CD4-positive, CD25-positive, alpha-beta regulatory T cell (primary cell): ENCODE measurements at regions not wholly inside any gene's neighbourhood (a gene's known extent, or its start where the extent isn't known, plus 50 kb on each side); places are given as distances from the start of the nearest gene placed in this dataset.
A peak's percentile ranks its signal among the peaks of the same experiment; 100 is the strongest.
"Not testable (repeated sequence)": the region's sequence is repeated elsewhere in the genome, so short reads cannot be mapped to it uniquely, and the experiment has no call there.

ENCODE experiments used
- ATAC-seq, 2 donors: fragments of 150-1000 bp; cut with Tn5 transposase; one replicate each; pipeline ENCODE4 v1.10.0; 2021; ENCODE audit warnings: low read depth in 2 of 2, moderate number of reproducible peaks in 2 of 2, moderate library complexity in 1 of 2
- DNase-seq, 3 donors: peaks; one replicate each; pipeline versions ENCODE4 v3.0.0 to v3.0.0-alpha.2; 2012 to 2022; ENCODE audit warnings: mixed read lengths in 1 of 3
- H3K27ac ChIP-seq: one replicate; pipeline ENCODE4 v1.7.0; 2013; ENCODE audit warnings: mild to moderate bottlenecking, low read length; ENCODE audit not compliant: insufficient read depth, poor library complexity, severe bottlenecking
- H3K27me3 ChIP-seq: one replicate; pipeline ENCODE4 v1.7.0; 2013; ENCODE audit warnings: low read length; ENCODE audit not compliant: control insufficient read depth, insufficient read depth
- H3K36me3 ChIP-seq: one replicate; pipeline ENCODE4 v1.7.0; 2013; ENCODE audit warnings: mild to moderate bottlenecking, low read length, moderate library complexity; ENCODE audit not compliant: control insufficient read depth, insufficient read depth
- H3K4me1 ChIP-seq: 2 replicates; pipeline ENCODE4 v1.7.0; 2013; ENCODE audit warnings: mild to moderate bottlenecking, low read length; ENCODE audit not compliant: insufficient read depth, control insufficient read depth, poor library complexity, severe bottlenecking
- H3K4me3 ChIP-seq: one replicate; pipeline ENCODE4 v1.7.0; 2013; ENCODE audit warnings: low read depth, mild to moderate bottlenecking, low read length, moderate library complexity
- H3K9me3 ChIP-seq, 2 experiments: 1 replicate in 1 of 2; 2 replicates in 1 of 2; pipeline ENCODE4 v1.7.0; 2013; ENCODE audit warnings: low read length in 2 of 2, mild to moderate bottlenecking in 1 of 2, moderate library complexity in 1 of 2; ENCODE audit not compliant: control insufficient read depth in 2 of 2
- H3K27ac Mint-ChIP-seq, 3 donors: one replicate each; pipeline ENCODE4 v1.8.0; 2020 to 2022; ENCODE audit warnings: mild to moderate bottlenecking in 3 of 3, mixed read lengths in 3 of 3, moderate library complexity in 2 of 3
- H3K27me3 Mint-ChIP-seq: one replicate; pipeline ENCODE4 v1.8.0; 2022; ENCODE audit warnings: mild to moderate bottlenecking, mixed read lengths
- H3K36me3 Mint-ChIP-seq: one replicate; pipeline ENCODE4 v1.8.0; 2020; ENCODE audit warnings: mixed read lengths
- H3K4me1 Mint-ChIP-seq, 4 donors: one replicate each; pipeline ENCODE4 v1.8.0; 2020 to 2022; ENCODE audit warnings: mixed read lengths in 4 of 4, mild to moderate bottlenecking in 1 of 4
- H3K4me3 Mint-ChIP-seq, 4 donors: one replicate each; pipeline ENCODE4 v1.8.0; 2020 to 2022; ENCODE audit warnings: mild to moderate bottlenecking in 4 of 4, mixed read lengths in 4 of 4, moderate library complexity in 3 of 4
- H3K9me3 Mint-ChIP-seq, 7 donors: one replicate each; pipeline ENCODE4 v1.8.0; 2020 to 2022; ENCODE audit warnings: mixed read lengths in 7 of 7, mild to moderate bottlenecking in 3 of 7, moderate library complexity in 2 of 7

DNA sequence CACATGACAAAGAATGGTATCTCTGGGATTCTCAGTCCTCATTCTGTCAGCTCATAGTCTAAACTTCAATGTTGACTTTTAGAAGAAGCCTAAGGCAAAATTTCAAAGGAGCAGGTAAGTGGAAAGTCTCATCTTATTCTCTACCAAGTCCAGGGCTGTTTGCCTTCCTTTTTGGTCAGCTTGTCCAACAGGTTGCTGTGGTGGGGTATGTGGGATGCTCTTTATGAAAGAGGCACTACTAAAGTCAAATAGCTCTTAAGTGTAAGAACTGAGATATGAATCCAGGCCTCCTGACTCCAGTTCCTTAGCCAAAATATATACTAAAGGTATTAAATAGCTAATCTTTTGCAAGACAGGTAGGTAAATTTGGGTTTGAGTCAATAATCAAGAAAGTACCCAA is 540.6 kb upstream of the SPRY2 start:
- H3K9me3 ChIP-seq: peaks cover 0 to 6% of the 10 kb centered on the region in 2 experiments
- Mint-ChIP-seq H3K27me3 (no peaks in the 10 kb centered on the region), H3K36me3 (no peaks in the 10 kb centered on the region), H3K4me3 (no peak overlapping the region), H3K27ac (no peak overlapping the region), H3K4me1 (no peaks in the 10 kb centered on the region), H3K9me3 (peaks cover 0 to 19% (median 5%) of the 10 kb centered on the region in 7 donors)
- H3K27me3 ChIP-seq: no peaks in the 10 kb centered on the region
- H3K36me3 ChIP-seq: no peaks in the 10 kb centered on the region
- no peak overlapping the region for H3K4me3 ChIP-seq
- DNase-seq (no peak), ATAC-seq (no peak)
- H3K4me1 ChIP-seq: no peaks in the 10 kb centered on the region
- H3K27ac ChIP-seq: no peak overlapping the region

DNA sequence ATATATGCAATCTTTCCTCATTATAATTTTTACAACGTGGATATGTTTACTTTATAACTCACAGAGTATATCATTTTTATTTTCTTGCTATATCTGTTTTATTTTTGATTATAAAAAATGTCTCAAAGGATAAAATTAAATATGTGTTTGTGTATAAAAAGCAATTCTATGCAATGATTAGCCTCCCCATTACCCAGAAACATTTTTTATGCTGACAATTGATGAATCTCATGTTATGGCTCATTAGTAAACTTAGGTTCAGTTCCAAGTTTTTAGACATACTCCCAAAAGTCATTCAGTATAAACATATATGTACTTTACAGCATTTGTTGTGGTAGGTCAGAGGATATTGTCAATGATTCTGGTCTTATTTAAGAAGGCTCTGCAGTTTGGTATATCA is 540.1 kb upstream of the SPRY2 start:
- Mint-ChIP-seq H3K4me1 (no peaks in the 10 kb centered on the region), H3K27me3 (no peaks in the 10 kb centered on the region), H3K36me3 (no peaks in the 10 kb centered on the region), H3K9me3 (peaks cover 0 to 19% (median 5%) of the 10 kb centered on the region in 7 donors), H3K4me3 (no peak overlapping the region), H3K27ac (no peak overlapping the region)
- peaks cover 0 to 1% of the 10 kb centered on the region in 2 experiments for H3K9me3 ChIP-seq
- DNase-seq: no peak
- no peak overlapping the region for H3K27ac ChIP-seq
- H3K36me3 ChIP-seq: no peaks in the 10 kb centered on the region
- ATAC-seq: no peak
- H3K4me1 ChIP-seq: no peaks in the 10 kb centered on the region
- H3K27me3 ChIP-seq: no peaks in the 10 kb centered on the region
- H3K4me3 ChIP-seq: no peak overlapping the region

DNA sequence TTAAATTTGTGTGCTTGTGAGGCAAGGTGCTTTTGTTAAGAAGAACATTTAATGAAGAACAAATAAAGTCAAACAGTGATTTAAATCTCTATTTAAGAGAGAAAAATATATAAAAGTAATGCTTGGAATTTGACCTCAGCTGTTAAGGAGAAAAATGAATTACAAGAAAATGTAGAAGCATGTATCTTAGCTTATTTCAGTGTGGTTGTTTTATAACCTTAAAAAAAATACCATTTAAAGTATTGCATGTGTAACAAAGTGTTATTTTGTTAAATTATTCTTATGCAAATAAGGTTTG is 537.0 kb upstream of the SPRY2 start:
- no peak for ATAC-seq
- H3K4me3 Mint-ChIP-seq: no peak overlapping the region

DNA sequence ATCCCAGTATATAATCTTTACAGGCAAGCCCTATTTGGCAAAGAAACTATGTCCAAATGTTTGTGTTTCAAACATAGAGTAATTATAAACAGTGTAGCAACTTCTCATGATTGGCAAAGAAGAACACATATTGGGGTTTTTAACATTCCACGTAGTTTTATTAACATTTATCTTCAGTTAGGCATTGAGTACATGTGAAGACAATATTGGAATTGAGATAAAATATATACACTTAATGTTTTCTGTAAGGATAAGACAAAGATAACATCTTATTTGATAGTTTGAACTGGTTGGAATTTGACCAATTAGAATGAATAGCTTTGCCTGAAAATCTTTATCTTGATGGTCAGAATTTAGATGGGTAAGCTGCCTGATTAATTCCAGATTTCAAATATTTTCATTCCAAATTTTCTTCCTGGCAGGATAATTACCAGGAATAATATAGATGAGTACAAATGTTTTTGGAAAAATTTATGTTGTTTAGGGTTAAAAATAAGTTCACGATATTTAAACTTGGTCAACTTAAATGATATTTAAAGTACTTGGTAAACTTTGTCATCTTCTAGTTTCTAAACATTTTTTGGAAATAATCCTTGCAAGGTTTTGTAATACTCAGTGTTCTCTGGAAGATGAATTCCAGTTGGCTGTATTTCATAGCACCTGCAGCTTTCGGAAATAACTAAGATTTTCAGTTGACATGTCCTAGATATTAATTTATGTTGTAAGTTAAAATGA is 536.5 kb upstream of the SPRY2 start:
- H3K27me3 Mint-ChIP-seq: no peaks in the 10 kb centered on the region
- Histone ChIP-seq H3K36me3 (no peaks in the 10 kb centered on the region), H3K4me1 (no peaks in the 10 kb centered on the region), H3K9me3 (peaks cover 0 to 2% of the 10 kb centered on the region in 2 experiments), H3K27ac (no peak overlapping the region), H3K27me3 (no peaks in the 10 kb centered on the region), H3K4me3 (no peak overlapping the region)
- no peak overlapping the region for H3K4me3 Mint-ChIP-seq
- no peak for DNase-seq
- ATAC-seq: no peak
- peaks cover 0 to 15% (median 4%) of the 10 kb centered on the region in 7 donors for H3K9me3 Mint-ChIP-seq
- no peaks in the 10 kb centered on the region for H3K36me3 Mint-ChIP-seq
- no peak overlapping the region for H3K27ac Mint-ChIP-seq
- no peaks in the 10 kb centered on the region for H3K4me1 Mint-ChIP-seq

More for the DNA sequence above, 537.0 kb upstream of the SPRY2 start:
- H3K9me3 Mint-ChIP-seq: peaks cover 0 to 15% (median 4%) of the 10 kb centered on the region in 7 donors
- H3K27me3 Mint-ChIP-seq: no peaks in the 10 kb centered on the region
- H3K4me3 ChIP-seq: no peak overlapping the region
- no peak overlapping the region for H3K27ac ChIP-seq
- no peaks in the 10 kb centered on the region for H3K36me3 Mint-ChIP-seq
- no peak overlapping the region for H3K27ac Mint-ChIP-seq
- DNase-seq: no peak
- H3K4me1 Mint-ChIP-seq: no peaks in the 10 kb centered on the region
- no peaks in the 10 kb centered on the region for H3K4me1 ChIP-seq
- H3K27me3 ChIP-seq: no peaks in the 10 kb centered on the region
- H3K36me3 ChIP-seq: no peaks in the 10 kb centered on the region
- H3K9me3 ChIP-seq: peaks cover 0 to 2% of the 10 kb centered on the region in 2 experiments

DNA sequence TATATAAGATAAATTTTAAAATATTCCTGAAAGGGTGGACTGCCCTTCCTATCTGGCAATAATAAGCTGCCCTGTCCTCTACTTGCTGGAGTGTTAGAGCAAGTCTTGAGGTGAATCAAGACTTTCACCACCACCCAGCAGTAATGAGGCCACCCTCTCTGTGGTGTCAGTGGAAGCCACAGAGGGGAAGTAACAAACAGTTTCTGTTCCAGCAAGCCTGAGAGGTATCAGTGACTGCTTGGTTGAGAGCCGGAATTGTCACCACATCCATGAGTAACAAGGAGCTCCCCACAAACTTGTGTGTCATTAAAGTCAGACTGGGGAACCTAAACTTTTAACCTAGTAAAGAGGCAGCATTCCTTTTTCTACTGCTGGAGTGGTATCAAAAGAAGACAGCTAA is 532.7 kb upstream of the SPRY2 start:
- no peaks in the 10 kb centered on the region for H3K27me3 Mint-ChIP-seq
- DNase-seq (no peak), ATAC-seq (peak; percentile 46 to 57)
- H3K9me3 Mint-ChIP-seq: peaks cover 0 to 13% (median 5%) of the 10 kb centered on the region in 7 donors
- H3K4me1 ChIP-seq: no peaks in the 10 kb centered on the region
- H3K36me3 Mint-ChIP-seq: no peaks in the 10 kb centered on the region
- H3K4me1 Mint-ChIP-seq: no peaks in the 10 kb centered on the region
- peaks cover 0 to 2% of the 10 kb centered on the region in 2 experiments for H3K9me3 ChIP-seq
- no peak overlapping the region for H3K4me3 ChIP-seq
- H3K27ac ChIP-seq: no peak overlapping the region
- no peak overlapping the region for H3K4me3 Mint-ChIP-seq
- H3K27ac Mint-ChIP-seq: no peak overlapping the region
- H3K36me3 ChIP-seq: no peaks in the 10 kb centered on the region
- H3K27me3 ChIP-seq: no peaks in the 10 kb centered on the region

DNA sequence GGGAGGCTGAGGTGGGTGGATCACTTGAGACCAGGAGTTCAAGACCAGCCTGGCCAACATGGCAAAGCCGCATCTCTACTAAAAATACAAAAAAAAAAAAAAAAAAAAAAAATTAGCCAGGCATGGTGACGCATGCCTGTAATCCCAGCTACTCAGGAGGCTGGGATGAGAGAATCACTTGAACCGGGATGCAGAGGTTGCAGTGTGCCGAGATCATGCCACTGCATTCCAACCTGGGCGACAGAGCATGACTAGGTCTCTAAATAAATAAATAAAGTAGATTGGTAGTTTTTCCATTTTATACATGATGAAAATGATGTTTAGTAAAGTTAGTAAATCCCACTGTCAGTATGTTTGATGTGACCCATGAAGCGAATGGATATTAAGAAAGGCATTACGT is 531.0 kb upstream of the SPRY2 start:
- H3K36me3 ChIP-seq, H3K36me3 Mint-ChIP-seq, H3K4me3 ChIP-seq, H3K9me3 ChIP-seq, H3K27ac ChIP-seq, H3K27me3 ChIP-seq, H3K27me3 Mint-ChIP-seq, H3K4me3 Mint-ChIP-seq, ATAC-seq, DNase-seq, H3K4me1 ChIP-seq, H3K27ac Mint-ChIP-seq, H3K4me1 Mint-ChIP-seq: not testable (repeated sequence)
- H3K9me3 Mint-ChIP-seq: peaks cover 4 to 18% (median 8%) of the 10 kb centered on the region in 7 donors

DNA sequence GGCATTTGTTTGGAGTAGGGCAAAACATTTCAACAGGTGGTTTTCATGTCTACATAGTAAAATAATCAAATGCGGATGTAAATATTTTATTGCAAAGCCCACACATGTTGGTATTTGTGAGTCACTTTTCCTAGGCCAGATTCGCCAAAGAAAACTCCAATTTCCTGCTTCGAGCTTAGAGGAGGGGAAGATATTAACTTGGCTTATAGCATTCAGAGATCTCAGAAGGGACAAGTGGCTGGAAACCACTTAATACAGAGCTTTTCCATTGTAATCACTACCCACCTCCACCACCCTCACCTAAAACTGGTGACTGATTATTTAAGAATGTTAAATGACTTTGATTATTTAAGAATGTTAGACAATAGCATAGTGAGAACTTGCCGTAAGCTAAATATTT is 530.6 kb upstream of the SPRY2 start:
- ATAC-seq (no peak), DNase-seq (no peak)
- Mint-ChIP-seq H3K27ac (no peak overlapping the region), H3K27me3 (no peaks in the 10 kb centered on the region), H3K4me1 (no peaks in the 10 kb centered on the region), H3K4me3 (no peak overlapping the region), H3K36me3 (no peaks in the 10 kb centered on the region), H3K9me3 (peaks cover 4 to 19% (median 8%) of the 10 kb centered on the region in 7 donors)
- Histone ChIP-seq H3K36me3 (no peaks in the 10 kb centered on the region), H3K4me3 (no peak overlapping the region), H3K27me3 (no peaks in the 10 kb centered on the region), H3K27ac (no peak overlapping the region), H3K4me1 (no peaks in the 10 kb centered on the region), H3K9me3 (peaks cover 2 to 4% of the 10 kb centered on the region in 2 experiments)

DNA sequence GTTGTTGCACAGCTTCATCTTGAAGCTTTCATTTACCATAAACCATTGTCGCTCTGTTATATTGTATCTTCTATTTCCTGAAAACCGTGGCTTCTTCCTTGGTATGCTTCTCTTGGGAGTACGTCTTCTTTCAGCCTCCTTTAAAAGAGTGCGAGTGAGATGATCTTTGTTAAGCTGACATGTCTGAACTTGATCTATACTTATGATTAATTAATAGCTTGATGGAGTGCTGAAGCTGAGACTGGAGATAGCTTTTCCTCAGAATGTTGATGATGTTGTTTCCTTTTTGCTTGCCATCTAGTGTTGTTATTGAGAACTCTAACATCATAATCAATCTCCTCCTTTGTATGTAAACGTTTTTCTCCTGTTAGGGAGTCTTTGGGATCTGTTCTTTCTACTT is 529.3 kb upstream of the SPRY2 start:
- Mint-ChIP-seq H3K27me3 (no peaks in the 10 kb centered on the region), H3K4me3 (no peak overlapping the region), H3K27ac (no peak overlapping the region)

More for the DNA sequence above, 529.3 kb upstream of the SPRY2 start:
- H3K9me3 ChIP-seq: peaks cover 2 to 4% of the 10 kb centered on the region in 2 experiments
- H3K36me3 ChIP-seq: no peaks in the 10 kb centered on the region
- no peak overlapping the region for H3K27ac ChIP-seq
- H3K27me3 ChIP-seq: no peaks in the 10 kb centered on the region
- Mint-ChIP-seq H3K36me3 (no peaks in the 10 kb centered on the region), H3K9me3 (peaks cover 6 to 23% (median 8%) of the 10 kb centered on the region in 7 donors), H3K4me1 (no peaks in the 10 kb centered on the region)
- H3K4me3 ChIP-seq: no peak overlapping the region
- ATAC-seq (no peak), DNase-seq (no peak)
- no peaks in the 10 kb centered on the region for H3K4me1 ChIP-seq
